SK-N-SH (cell line): ENCODE measurements at regions not wholly inside any gene's neighbourhood (a gene's known extent, or its start where the extent isn't known, plus 50 kb on each side); places are given as distances from the start of the nearest gene placed in this dataset.

Experiments
- CTCF ChIA-PET: fragments of 300-600, 350-600 bp; formaldehyde crosslinking; extraction: SDS; loops from one replicate; lab custom pipeline; 2021; lab: Yijun Ruan, JAX
- POLR2A ChIA-PET: fragments of 350-600 bp; sonication (Branson Sonifier 250); formaldehyde crosslinking; extraction: SDS; loops from one replicate; lab custom pipeline; 2020; ENCODE audit warnings: antibody characterized with exemption, inconsistent platforms; lab: Yijun Ruan, JAX
- DNase-seq: peaks from one replicate; pipeline ENCODE4 v3.0.0; 2012
- H2AFZ ChIP-seq: fragments of 200-600 bp; sonication (generic); 2 replicates; pipeline ENCODE4 v1.8.1; 2016; ENCODE audit warnings: antibody characterized with exemption, mild to moderate bottlenecking, low read depth
- H3F3A ChIP-seq: fragments of 200-600 bp; sonication (generic); replicated peaks from 2 replicates; pipeline ENCODE3; 2016; ENCODE audit warnings: antibody characterized with exemption, mild to moderate bottlenecking; ENCODE audit not compliant: insufficient read depth
- H3K27ac ChIP-seq, 2 experiments: fragments of 200-500 bp in 1 of 2; fragments of 200-600 bp in 1 of 2; sonication (Bioruptor generic) in 1 of 2; sonication (generic), shearing (Covaris generic) in 1 of 2; 2 replicates each; pipeline versions ENCODE4 v1.5.1 to v1.6.1; 2014 to 2016; ENCODE audit warnings: low read depth in 2 of 2, inconsistent platforms in 1 of 2, low read length in 1 of 2, mild to moderate bottlenecking in 1 of 2, mixed read lengths in 1 of 2
- H3K27me3 ChIP-seq: fragments of 200-600 bp; sonication (generic), shearing (Covaris generic); 2 replicates; pipeline ENCODE4 v1.6.1; 2016; ENCODE audit warnings: mixed run types; ENCODE audit not compliant: insufficient read depth
- H3K36me3 ChIP-seq, 2 experiments: fragments of 200-500 bp in 1 of 2; fragments of 200-600 bp in 1 of 2; sonication (Bioruptor generic) in 1 of 2; sonication (generic) in 1 of 2; replicated peaks in 1 of 2; 2 replicates each; pipeline versions ENCODE3 to v1.5.1; 2014 to 2016; ENCODE audit warnings: low read length in 1 of 2, mild to moderate bottlenecking in 1 of 2; ENCODE audit not compliant: insufficient read depth in 2 of 2, control insufficient read depth in 1 of 2
- H3K4me1 ChIP-seq, 2 experiments: fragments of 200-500 bp in 1 of 2; fragments of 200-600 bp in 1 of 2; sonication (Bioruptor generic) in 1 of 2; sonication (generic), shearing (Covaris generic) in 1 of 2; 2 replicates each; pipeline versions ENCODE4 v1.5.1 to v1.6.1; 2014 to 2016; ENCODE audit warnings: low read depth in 1 of 2, low read length in 1 of 2, mixed run types in 1 of 2; ENCODE audit not compliant: insufficient read depth in 2 of 2, control insufficient read depth in 1 of 2
- H3K4me2 ChIP-seq: fragments of 200-600 bp; sonication (generic), shearing (Covaris generic); 2 replicates; pipeline ENCODE4 v1.6.1; 2017; ENCODE audit warnings: mixed run types
- H3K4me3 ChIP-seq, 2 experiments: fragments of 200-500 bp in 1 of 2; fragments of 200-600 bp in 1 of 2; sonication (Bioruptor generic) in 1 of 2; sonication (generic), shearing (Covaris generic) in 1 of 2; 2 replicates each; pipeline versions ENCODE4 v1.5.1 to v1.8.1; 2014 to 2016; ENCODE audit warnings: low read depth in 2 of 2, inconsistent platforms in 1 of 2, low read length in 1 of 2, mild to moderate bottlenecking in 1 of 2, mixed read lengths in 1 of 2, moderate library complexity in 1 of 2
- H3K79me2 ChIP-seq: fragments of 200-600 bp; sonication (generic); 2 replicates; pipeline ENCODE4 v1.8.1; 2017; ENCODE audit warnings: mild to moderate bottlenecking; ENCODE audit not compliant: insufficient read depth
- H3K9ac ChIP-seq: fragments of 200-600 bp; sonication (generic); 2 replicates; pipeline ENCODE4 v1.6.1; 2017; ENCODE audit warnings: mixed run types
- H3K9me2 ChIP-seq: fragments of 200-600 bp; sonication (generic); 2 replicates; pipeline ENCODE4 v1.6.1; 2017; ENCODE audit warnings: mixed run types
- H3K9me3 ChIP-seq: fragments of 200-600 bp; sonication (generic); 2 replicates; pipeline ENCODE4 v1.6.1; 2017; ENCODE audit warnings: mixed run types, mild to moderate bottlenecking, moderate library complexity
- H4K20me1 ChIP-seq: fragments of 200-600 bp; sonication (generic); 2 replicates; pipeline ENCODE4 v1.6.1; 2017; ENCODE audit warnings: mild to moderate bottlenecking, mixed run types; ENCODE audit not compliant: insufficient read depth
- EP300 ChIP-seq, 2 experiments: IDR thresholded peaks; 2 replicates each; pipeline versions ENCODE4 v1.4.0 to v1.6.1; 2012; ENCODE audit warnings: borderline replicate concordance in 1 of 2, low read depth in 1 of 2, low read length in 1 of 2
- EZH2phosphoT487 ChIP-seq: fragments of 200-600 bp; sonication (generic); IDR thresholded peaks from 2 replicates; pipeline ENCODE4 v1.6.1; 2017; ENCODE audit warnings: low read depth, mixed run types, mild to moderate bottlenecking, antibody characterized with exemption, moderate library complexity, borderline replicate concordance
- FOXJ3 ChIP-seq: sonication (generic); formaldehyde crosslinking; IDR thresholded peaks from 2 replicates; pipeline ENCODE4 v1.5.1; 2020; ENCODE audit warnings: mild to moderate bottlenecking, missing genetic modification reagents
- GATA2 ChIP-seq: sonication (generic); formaldehyde crosslinking; IDR thresholded peaks from 2 replicates; pipeline ENCODE4 v1.5.0; 2020; ENCODE audit warnings: mild to moderate bottlenecking, missing genetic modification reagents
- JUND ChIP-seq: IDR thresholded peaks from 2 replicates; pipeline ENCODE4 v1.4.0; 2012
- NFIC ChIP-seq: IDR thresholded peaks from 2 replicates; pipeline ENCODE4 v1.4.0; 2012; ENCODE audit warnings: borderline replicate concordance
- NRF1 ChIP-seq: IDR thresholded peaks from 2 replicates; pipeline ENCODE4 v1.6.1; 2012; ENCODE audit warnings: low read depth, mild to moderate bottlenecking, low read length
- POLR2AphosphoS5 ChIP-seq: IDR thresholded peaks from 2 replicates; pipeline ENCODE4 v1.6.1; 2012; ENCODE audit warnings: low read depth, low read length
- RAD21 ChIP-seq: IDR thresholded peaks from 2 replicates; pipeline ENCODE4 v1.6.1; 2012; ENCODE audit warnings: mild to moderate bottlenecking, low read length
- RCOR1 ChIP-seq: fragments of 150-350 bp; IDR thresholded peaks from 2 replicates; pipeline ENCODE4 v1.6.1; 2017; ENCODE audit warnings: antibody characterized with exemption, low read length
- SMC3 ChIP-seq: IDR thresholded peaks from 2 replicates; pipeline ENCODE4 v1.6.1; 2012; ENCODE audit warnings: low read depth, low read length, improper control_type of control experiment
- TCF12 ChIP-seq: IDR thresholded peaks from 2 replicates; pipeline ENCODE4 v1.4.0; 2012
- YY1 ChIP-seq: IDR thresholded peaks from 2 replicates; pipeline ENCODE4 v1.4.0; 2012; ENCODE audit warnings: low read depth, mild to moderate bottlenecking
- WGBS: methylation state at CpG from one replicate; pipeline ENCODE4 v1.1.6; 2017; ENCODE audit warnings: low lambda C conversion rate; 5-methylcytosine and 5-hydroxymethylcytosine counted together
- TF ChIP-seq, protein P1 (sequence below): fragments of 150-350 bp; IDR thresholded peaks from 2 replicates; pipeline ENCODE4 v1.6.1; 2016; ENCODE audit warnings: mild to moderate bottlenecking, low read depth, low read length
- TF ChIP-seq, protein P2 (sequence below): IDR thresholded peaks from 2 replicates; pipeline ENCODE4 v1.6.1; 2012; ENCODE audit warnings: mild to moderate bottlenecking, low read depth, low read length, moderate library complexity
- TF ChIP-seq, protein P3 (sequence below): IDR thresholded peaks from 2 replicates; pipeline ENCODE4; 2012
- TF ChIP-seq, protein P4 (sequence below): fragments of 150-350 bp; IDR thresholded peaks from 2 replicates; pipeline ENCODE4 v1.6.1; 2017; ENCODE audit warnings: antibody characterized with exemption, low read length, low read depth, borderline replicate concordance
- TF ChIP-seq, protein P5 (sequence below): IDR thresholded peaks from 2 replicates; pipeline ENCODE4 v1.4.0; 2012; ENCODE audit warnings: low read depth, borderline replicate concordance

DNA sequence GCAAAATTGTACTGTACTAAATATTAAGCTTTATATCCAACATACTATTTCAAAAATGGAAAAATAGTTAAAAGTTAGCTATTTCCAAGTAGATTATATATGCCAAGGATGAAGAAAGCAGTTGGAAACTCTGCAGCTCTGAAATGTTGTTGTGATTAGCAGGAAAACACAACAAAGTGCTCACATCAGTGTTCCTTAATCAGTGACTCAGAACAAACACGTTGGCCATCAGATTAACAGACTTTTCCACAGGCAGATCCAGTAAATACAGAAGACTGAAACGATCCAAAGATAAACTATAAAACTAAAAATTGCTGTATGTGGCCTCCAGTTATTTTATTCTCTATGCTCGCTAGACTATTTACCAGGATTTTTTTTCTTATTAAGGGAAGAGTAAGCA is 99.6 kb upstream of the SEMA3D start:
- H2AFZ ChIP-seq: peak overlapping the region; percentile 42
- no peak overlapping the region for H3K4me2 ChIP-seq
- H3K9ac ChIP-seq: no peak overlapping the region
- H3F3A ChIP-seq: no peaks in the 10 kb centered on the region
- 36% methylated on average over 3 of the region's 3 CpGs for WGBS
- H3K9me3 ChIP-seq: no peaks in the 10 kb centered on the region
- H3K79me2 ChIP-seq: no peaks in the 10 kb centered on the region
- DNase-seq: no peak
- no peaks in the 10 kb centered on the region for H4K20me1 ChIP-seq
- no peak overlapping the region for H3K27ac ChIP-seq
- ChIA-PET POLR2A (no interaction called here), CTCF (no interaction called here)
- no peaks in the 10 kb centered on the region for H3K9me2 ChIP-seq
- H3K27me3 ChIP-seq: no peaks in the 10 kb centered on the region
- H3K36me3 ChIP-seq: no peaks in the 10 kb centered on the region
- TF ChIP-seq GATA2: no peak
- no peak for TF ChIP-seq EZH2phosphoT487
- TF ChIP-seq RCOR1: no peak
- no peak for TF ChIP-seq TCF12
- TF ChIP-seq FOXJ3 (CRISPR knock-in tag): no peak
- no peak for TF ChIP-seq POLR2AphosphoS5
- TF ChIP-seq NFIC: no peak
- TF ChIP-seq, protein P1, sequence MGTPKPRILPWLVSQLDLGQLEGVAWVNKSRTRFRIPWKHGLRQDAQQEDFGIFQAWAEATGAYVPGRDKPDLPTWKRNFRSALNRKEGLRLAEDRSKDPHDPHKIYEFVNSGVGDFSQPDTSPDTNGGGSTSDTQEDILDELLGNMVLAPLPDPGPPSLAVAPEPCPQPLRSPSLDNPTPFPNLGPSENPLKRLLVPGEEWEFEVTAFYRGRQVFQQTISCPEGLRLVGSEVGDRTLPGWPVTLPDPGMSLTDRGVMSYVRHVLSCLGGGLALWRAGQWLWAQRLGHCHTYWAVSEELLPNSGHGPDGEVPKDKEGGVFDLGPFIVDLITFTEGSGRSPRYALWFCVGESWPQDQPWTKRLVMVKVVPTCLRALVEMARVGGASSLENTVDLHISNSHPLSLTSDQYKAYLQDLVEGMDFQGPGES: no peak
- no peak for TF ChIP-seq RAD21
- no peak for TF ChIP-seq SMC3
- TF ChIP-seq JUND: no peak
- TF ChIP-seq, protein P2, sequence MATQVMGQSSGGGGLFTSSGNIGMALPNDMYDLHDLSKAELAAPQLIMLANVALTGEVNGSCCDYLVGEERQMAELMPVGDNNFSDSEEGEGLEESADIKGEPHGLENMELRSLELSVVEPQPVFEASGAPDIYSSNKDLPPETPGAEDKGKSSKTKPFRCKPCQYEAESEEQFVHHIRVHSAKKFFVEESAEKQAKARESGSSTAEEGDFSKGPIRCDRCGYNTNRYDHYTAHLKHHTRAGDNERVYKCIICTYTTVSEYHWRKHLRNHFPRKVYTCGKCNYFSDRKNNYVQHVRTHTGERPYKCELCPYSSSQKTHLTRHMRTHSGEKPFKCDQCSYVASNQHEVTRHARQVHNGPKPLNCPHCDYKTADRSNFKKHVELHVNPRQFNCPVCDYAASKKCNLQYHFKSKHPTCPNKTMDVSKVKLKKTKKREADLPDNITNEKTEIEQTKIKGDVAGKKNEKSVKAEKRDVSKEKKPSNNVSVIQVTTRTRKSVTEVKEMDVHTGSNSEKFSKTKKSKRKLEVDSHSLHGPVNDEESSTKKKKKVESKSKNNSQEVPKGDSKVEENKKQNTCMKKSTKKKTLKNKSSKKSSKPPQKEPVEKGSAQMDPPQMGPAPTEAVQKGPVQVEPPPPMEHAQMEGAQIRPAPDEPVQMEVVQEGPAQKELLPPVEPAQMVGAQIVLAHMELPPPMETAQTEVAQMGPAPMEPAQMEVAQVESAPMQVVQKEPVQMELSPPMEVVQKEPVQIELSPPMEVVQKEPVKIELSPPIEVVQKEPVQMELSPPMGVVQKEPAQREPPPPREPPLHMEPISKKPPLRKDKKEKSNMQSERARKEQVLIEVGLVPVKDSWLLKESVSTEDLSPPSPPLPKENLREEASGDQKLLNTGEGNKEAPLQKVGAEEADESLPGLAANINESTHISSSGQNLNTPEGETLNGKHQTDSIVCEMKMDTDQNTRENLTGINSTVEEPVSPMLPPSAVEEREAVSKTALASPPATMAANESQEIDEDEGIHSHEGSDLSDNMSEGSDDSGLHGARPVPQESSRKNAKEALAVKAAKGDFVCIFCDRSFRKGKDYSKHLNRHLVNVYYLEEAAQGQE: no peak
- H3K4me1 ChIP-seq: no peaks in the 10 kb centered on the region
- no peak overlapping the region for H3K4me3 ChIP-seq

DNA sequence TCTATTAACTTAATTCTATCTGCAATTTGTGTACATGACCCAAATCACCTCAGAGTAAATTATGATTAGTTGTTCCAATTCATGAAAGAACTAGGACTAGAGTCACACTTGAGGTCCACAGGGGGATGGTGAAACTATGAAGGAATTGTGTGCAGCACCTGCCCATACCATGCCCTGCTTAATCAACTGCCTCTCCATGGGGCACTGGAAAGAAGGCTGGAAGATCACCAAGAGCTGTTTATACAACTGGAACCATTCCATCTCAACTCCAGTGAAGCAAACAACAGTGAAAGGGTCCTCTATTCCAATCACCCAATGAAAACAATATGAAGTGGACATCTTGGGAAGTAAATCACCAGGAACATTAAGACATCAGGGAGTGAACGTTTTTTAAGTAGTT is 98.7 kb upstream of the SEMA3D start:
- 63% methylated on average over 1 of the region's 1 CpG for WGBS
- H3F3A ChIP-seq: no peaks in the 10 kb centered on the region
- no peaks in the 10 kb centered on the region for H3K9me3 ChIP-seq
- H3K4me3 ChIP-seq: no peak overlapping the region
- ChIA-PET POLR2A (no interaction called here), CTCF (no interaction called here)
- H3K36me3 ChIP-seq: no peaks in the 10 kb centered on the region
- no peak for DNase-seq
- no peaks in the 10 kb centered on the region for H3K4me1 ChIP-seq
- no peaks in the 10 kb centered on the region for H3K27me3 ChIP-seq
- TF ChIP-seq, protein P3, sequence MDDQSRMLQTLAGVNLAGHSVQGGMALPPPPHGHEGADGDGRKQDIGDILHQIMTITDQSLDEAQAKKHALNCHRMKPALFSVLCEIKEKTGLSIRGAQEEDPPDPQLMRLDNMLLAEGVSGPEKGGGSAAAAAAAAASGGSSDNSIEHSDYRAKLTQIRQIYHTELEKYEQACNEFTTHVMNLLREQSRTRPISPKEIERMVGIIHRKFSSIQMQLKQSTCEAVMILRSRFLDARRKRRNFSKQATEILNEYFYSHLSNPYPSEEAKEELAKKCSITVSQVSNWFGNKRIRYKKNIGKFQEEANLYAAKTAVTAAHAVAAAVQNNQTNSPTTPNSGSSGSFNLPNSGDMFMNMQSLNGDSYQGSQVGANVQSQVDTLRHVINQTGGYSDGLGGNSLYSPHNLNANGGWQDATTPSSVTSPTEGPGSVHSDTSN: no peak
- TF ChIP-seq EP300 (IDR thresholded peaks at IDR 0.05; ENCODE audit: borderline replicate concordance in 1 of 2, low read depth in 1 of 2, low read length in 1 of 2) (no peak), FOXJ3 (CRISPR knock-in tag) (no peak), POLR2AphosphoS5 (no peak), YY1 (no peak), NRF1 (no peak)
- TF ChIP-seq, protein P4, sequence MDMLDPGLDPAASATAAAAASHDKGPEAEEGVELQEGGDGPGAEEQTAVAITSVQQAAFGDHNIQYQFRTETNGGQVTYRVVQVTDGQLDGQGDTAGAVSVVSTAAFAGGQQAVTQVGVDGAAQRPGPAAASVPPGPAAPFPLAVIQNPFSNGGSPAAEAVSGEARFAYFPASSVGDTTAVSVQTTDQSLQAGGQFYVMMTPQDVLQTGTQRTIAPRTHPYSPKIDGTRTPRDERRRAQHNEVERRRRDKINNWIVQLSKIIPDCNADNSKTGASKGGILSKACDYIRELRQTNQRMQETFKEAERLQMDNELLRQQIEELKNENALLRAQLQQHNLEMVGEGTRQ: no peak
- TF ChIP-seq, protein P5, sequence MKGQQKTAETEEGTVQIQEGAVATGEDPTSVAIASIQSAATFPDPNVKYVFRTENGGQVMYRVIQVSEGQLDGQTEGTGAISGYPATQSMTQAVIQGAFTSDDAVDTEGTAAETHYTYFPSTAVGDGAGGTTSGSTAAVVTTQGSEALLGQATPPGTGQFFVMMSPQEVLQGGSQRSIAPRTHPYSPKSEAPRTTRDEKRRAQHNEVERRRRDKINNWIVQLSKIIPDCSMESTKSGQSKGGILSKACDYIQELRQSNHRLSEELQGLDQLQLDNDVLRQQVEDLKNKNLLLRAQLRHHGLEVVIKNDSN: no peak
- H3K9me2 ChIP-seq: no peaks in the 10 kb centered on the region
- no peaks in the 10 kb centered on the region for H4K20me1 ChIP-seq
- H3K27ac ChIP-seq: no peak overlapping the region
- H3K4me2 ChIP-seq: no peak overlapping the region
- H3K79me2 ChIP-seq: no peaks in the 10 kb centered on the region
- H3K9ac ChIP-seq: no peak overlapping the region
- H2AFZ ChIP-seq: no peak overlapping the region
